HL-60 (cell line): ENCODE measurements at regions not wholly inside any gene's neighbourhood (a gene's known extent, or its start where the extent isn't known, plus 50 kb on each side); places are given as distances from the start of the nearest gene placed in this dataset.

Source experiments
- DNase-seq, 2 experiments: peaks; one replicate each; pipeline ENCODE4 v3.0.0-alpha.2; 2010 to 2020; ENCODE audit warnings: low read depth in 1 of 2, low spot score in 1 of 2
- H3K27ac ChIP-seq: fragments of 250-450 bp; sonication (Bioruptor Pico); replicated peaks from 2 replicates; pipeline ENCODE4 v1.5.1; 2020; ENCODE audit warnings: mild to moderate bottlenecking, moderate library complexity
- H3K27me3 ChIP-seq: fragments of 250-450 bp; sonication (Bioruptor Pico); 2 replicates; pipeline ENCODE4 v1.5.1; 2021; ENCODE audit warnings: mild to moderate bottlenecking, moderate library complexity; ENCODE audit not compliant: insufficient read depth, poor library complexity, severe bottlenecking
- H3K4me3 ChIP-seq: replicated peaks from 2 replicates; pipeline ENCODE4 v1.5.1; 2011; ENCODE audit warnings: mild to moderate bottlenecking, control low read depth, low read length; ENCODE audit not compliant: insufficient read depth
- GABPA ChIP-seq: IDR thresholded peaks from 2 replicates; pipeline ENCODE4 v1.6.1; 2012; ENCODE audit warnings: low read depth
- POLR2AphosphoS5 ChIP-seq: IDR thresholded peaks from 2 replicates; pipeline ENCODE4 v1.6.1; 2012; ENCODE audit warnings: low read depth
- SPI1 ChIP-seq: IDR thresholded peaks from 2 replicates; pipeline ENCODE4 v1.6.1; 2012; ENCODE audit warnings: low read depth, mild to moderate bottlenecking, borderline replicate concordance
- TF ChIP-seq, protein P1 (sequence below): IDR thresholded peaks from one replicate; pipeline ENCODE4 v1.5.1; 2011; ENCODE audit warnings: low read length, control low read depth, inconsistent platforms; ENCODE audit not compliant: insufficient read depth
- TF ChIP-seq, protein P2 (sequence below): IDR thresholded peaks from 2 replicates; pipeline ENCODE4 v1.6.1; 2012; ENCODE audit warnings: low read depth; ENCODE audit not compliant: insufficient replicate concordance

DNA sequence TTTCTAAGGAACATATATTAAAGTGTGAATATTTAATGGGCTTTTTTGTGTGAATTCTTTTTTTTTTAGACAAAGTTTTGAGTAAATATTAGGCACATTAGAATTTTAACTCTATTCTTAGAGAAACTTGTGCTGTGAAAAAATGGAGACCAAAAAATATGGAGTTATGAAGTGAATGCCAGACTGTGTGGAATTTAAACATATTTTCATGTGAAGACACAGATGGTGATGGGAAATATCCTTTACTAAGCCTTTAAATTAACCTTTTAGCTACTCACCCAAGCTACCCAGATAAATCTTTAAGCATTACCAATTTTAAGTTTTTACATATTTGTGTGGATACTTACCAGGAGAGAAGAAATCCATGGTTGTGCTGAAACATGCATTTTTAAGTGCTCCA is 148.8 kb upstream of the OTX2 start:
- DNase-seq = no peak
- no peak overlapping the region for H3K4me3 ChIP-seq
- H3K27ac ChIP-seq = no peak overlapping the region
- no peaks in the 10 kb centered on the region for H3K27me3 ChIP-seq
- TF ChIP-seq GABPA = no peak
- TF ChIP-seq, protein P1, sequence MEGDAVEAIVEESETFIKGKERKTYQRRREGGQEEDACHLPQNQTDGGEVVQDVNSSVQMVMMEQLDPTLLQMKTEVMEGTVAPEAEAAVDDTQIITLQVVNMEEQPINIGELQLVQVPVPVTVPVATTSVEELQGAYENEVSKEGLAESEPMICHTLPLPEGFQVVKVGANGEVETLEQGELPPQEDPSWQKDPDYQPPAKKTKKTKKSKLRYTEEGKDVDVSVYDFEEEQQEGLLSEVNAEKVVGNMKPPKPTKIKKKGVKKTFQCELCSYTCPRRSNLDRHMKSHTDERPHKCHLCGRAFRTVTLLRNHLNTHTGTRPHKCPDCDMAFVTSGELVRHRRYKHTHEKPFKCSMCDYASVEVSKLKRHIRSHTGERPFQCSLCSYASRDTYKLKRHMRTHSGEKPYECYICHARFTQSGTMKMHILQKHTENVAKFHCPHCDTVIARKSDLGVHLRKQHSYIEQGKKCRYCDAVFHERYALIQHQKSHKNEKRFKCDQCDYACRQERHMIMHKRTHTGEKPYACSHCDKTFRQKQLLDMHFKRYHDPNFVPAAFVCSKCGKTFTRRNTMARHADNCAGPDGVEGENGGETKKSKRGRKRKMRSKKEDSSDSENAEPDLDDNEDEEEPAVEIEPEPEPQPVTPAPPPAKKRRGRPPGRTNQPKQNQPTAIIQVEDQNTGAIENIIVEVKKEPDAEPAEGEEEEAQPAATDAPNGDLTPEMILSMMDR = no peak
- TF ChIP-seq, protein P2, sequence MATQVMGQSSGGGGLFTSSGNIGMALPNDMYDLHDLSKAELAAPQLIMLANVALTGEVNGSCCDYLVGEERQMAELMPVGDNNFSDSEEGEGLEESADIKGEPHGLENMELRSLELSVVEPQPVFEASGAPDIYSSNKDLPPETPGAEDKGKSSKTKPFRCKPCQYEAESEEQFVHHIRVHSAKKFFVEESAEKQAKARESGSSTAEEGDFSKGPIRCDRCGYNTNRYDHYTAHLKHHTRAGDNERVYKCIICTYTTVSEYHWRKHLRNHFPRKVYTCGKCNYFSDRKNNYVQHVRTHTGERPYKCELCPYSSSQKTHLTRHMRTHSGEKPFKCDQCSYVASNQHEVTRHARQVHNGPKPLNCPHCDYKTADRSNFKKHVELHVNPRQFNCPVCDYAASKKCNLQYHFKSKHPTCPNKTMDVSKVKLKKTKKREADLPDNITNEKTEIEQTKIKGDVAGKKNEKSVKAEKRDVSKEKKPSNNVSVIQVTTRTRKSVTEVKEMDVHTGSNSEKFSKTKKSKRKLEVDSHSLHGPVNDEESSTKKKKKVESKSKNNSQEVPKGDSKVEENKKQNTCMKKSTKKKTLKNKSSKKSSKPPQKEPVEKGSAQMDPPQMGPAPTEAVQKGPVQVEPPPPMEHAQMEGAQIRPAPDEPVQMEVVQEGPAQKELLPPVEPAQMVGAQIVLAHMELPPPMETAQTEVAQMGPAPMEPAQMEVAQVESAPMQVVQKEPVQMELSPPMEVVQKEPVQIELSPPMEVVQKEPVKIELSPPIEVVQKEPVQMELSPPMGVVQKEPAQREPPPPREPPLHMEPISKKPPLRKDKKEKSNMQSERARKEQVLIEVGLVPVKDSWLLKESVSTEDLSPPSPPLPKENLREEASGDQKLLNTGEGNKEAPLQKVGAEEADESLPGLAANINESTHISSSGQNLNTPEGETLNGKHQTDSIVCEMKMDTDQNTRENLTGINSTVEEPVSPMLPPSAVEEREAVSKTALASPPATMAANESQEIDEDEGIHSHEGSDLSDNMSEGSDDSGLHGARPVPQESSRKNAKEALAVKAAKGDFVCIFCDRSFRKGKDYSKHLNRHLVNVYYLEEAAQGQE = no peak
- TF ChIP-seq POLR2AphosphoS5 = no peak
- TF ChIP-seq SPI1 = no peak

DNA sequence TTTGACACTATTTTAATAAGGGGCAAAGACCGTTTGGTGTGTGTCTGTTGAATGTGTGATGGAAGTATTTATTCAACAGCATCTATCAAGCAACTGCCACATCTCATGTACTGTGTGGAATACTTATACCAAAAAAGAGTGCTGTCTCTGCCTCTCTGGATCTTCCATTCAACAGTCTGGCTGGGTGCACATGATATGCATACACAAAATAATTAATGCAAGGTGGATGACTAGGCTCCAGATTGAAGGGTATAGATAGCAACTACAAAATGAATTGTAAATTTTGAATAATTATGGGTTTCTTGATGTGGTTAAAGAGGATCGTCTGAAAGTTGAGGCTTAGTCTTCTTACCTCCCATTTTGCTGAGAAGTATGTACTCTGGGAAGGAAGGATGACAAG is 145.9 kb upstream of the OTX2 start:
- DNase-seq = no peak
- no peak overlapping the region for H3K4me3 ChIP-seq
- H3K27ac ChIP-seq = no peak overlapping the region
- TF ChIP-seq, protein P1 = no peak
- TF ChIP-seq, protein P2 = no peak
- TF ChIP-seq GABPA = no peak
- TF ChIP-seq POLR2AphosphoS5 = no peak
- TF ChIP-seq SPI1 = no peak
- H3K27me3 ChIP-seq = no peaks in the 10 kb centered on the region

DNA sequence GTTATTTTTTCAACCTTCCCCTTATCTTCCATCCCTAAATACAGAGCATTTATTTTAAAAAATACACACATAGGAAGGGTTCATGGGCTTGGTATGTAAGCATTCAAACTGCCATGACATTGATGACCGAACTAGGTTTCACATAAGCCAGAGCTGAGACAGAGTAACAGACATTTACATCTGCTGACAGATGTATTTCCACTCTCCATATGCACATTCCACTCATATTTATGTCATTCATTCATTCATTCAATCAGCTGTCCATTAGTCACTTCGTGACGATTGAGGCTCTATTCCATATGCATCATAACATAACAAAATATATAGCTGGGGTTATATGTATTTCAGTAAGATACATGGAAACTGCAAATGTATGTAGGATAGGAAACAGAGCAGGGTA is 145.5 kb upstream of the OTX2 start:
- Histone ChIP-seq H3K4me3 (no peak overlapping the region), H3K27ac (no peak overlapping the region), H3K27me3 (no peaks in the 10 kb centered on the region)
- no peak for DNase-seq
- no peak for TF ChIP-seq SPI1
- TF ChIP-seq, protein P1 = no peak
- TF ChIP-seq, protein P2 = no peak
- no peak for TF ChIP-seq GABPA
